Skeletal muscle tissue (tissue), 3 donors: ENCODE measurements at regions not wholly inside any gene's neighbourhood (a gene's known extent, or its start where the extent isn't known, plus 50 kb on each side); places are given as distances from the start of the nearest gene placed in this dataset.

Experiments
- H3K27ac ChIP-seq: one replicate; pipeline ENCODE4 v1.7.0; 2013; ENCODE audit warnings: mild to moderate bottlenecking, low read depth, low read length, inconsistent platforms
- H3K27me3 ChIP-seq, 3 donors: one replicate each; pipeline ENCODE4 v1.7.0; 2013; ENCODE audit warnings: low read length in 3 of 3; ENCODE audit not compliant: control insufficient read depth in 3 of 3, insufficient read depth in 3 of 3
- H3K36me3 ChIP-seq, 3 donors: one replicate each; pipeline ENCODE4 v1.7.0; 2013; ENCODE audit warnings: low read length in 3 of 3; ENCODE audit not compliant: control insufficient read depth in 3 of 3, insufficient read depth in 3 of 3
- H3K4me1 ChIP-seq, 3 donors: one replicate each; pipeline ENCODE4 v1.7.0; 2013; ENCODE audit warnings: low read length in 3 of 3, mild to moderate bottlenecking in 3 of 3; ENCODE audit not compliant: control insufficient read depth in 3 of 3, insufficient read depth in 3 of 3
- H3K4me3 ChIP-seq, 3 donors: one replicate each; pipeline ENCODE4 v1.7.0; 2013; ENCODE audit warnings: low read length in 3 of 3
- H3K9ac ChIP-seq, 3 donors: one replicate each; pipeline ENCODE4 v1.7.0; 2013; ENCODE audit warnings: low read length in 3 of 3, mild to moderate bottlenecking in 3 of 3, moderate library complexity in 2 of 3, low read depth in 1 of 3
- H3K9me3 ChIP-seq, 3 donors: one replicate each; pipeline ENCODE4 v1.7.0; 2013; ENCODE audit warnings: low read length in 3 of 3; ENCODE audit not compliant: control insufficient read depth in 3 of 3
- donor health status: Osteomylitis.

- peaks cover 0 to 3% (median 0%) of the 10 kb centered on the region in 3 donors for H3K36me3 ChIP-seq
- no peak overlapping the region for H3K27ac ChIP-seq
Measured at GRCh38 chr1:56336982-56337381, 242.4 kb downstream of the PLPP3 start.

GRCh38 chr1:56335394-56335793, 244.0 kb downstream of the PLPP3 start:
- H3K4me1 ChIP-seq = peaks cover 12 to 14% (median 13%) of the 10 kb centered on the region in 3 donors
- H3K36me3 ChIP-seq = peaks cover 0 to 1% (median 0%) of the 10 kb centered on the region in 3 donors
- H3K9ac ChIP-seq = no peak overlapping the region
- no peak overlapping the region for H3K27ac ChIP-seq
- no peaks in the 10 kb centered on the region for H3K27me3 ChIP-seq
- no peaks in the 10 kb centered on the region for H3K9me3 ChIP-seq
- no peak overlapping the region for H3K4me3 ChIP-seq

More at GRCh38 chr1:56336982-56337381, 242.4 kb downstream of the PLPP3 start:
- H3K4me3 ChIP-seq = no peak overlapping the region
- no peaks in the 10 kb centered on the region for H3K27me3 ChIP-seq
- no peaks in the 10 kb centered on the region for H3K9me3 ChIP-seq
- H3K4me1 ChIP-seq = peaks cover 16 to 18% (median 17%) of the 10 kb centered on the region in 3 donors
- no peak overlapping the region for H3K9ac ChIP-seq

- no peak overlapping the region for H3K27ac ChIP-seq
- no peaks in the 10 kb centered on the region for H3K36me3 ChIP-seq
- H3K27me3 ChIP-seq = no peaks in the 10 kb centered on the region
- H3K9me3 ChIP-seq = no peaks in the 10 kb centered on the region
- H3K4me3 ChIP-seq = no peak overlapping the region
- H3K9ac ChIP-seq = no peak overlapping the region
- peaks cover 7 to 8% (median 8%) of the 10 kb centered on the region in 3 donors for H3K4me1 ChIP-seq
Measured at GRCh38 chr1:56334047-56334446, 245.3 kb downstream of the PLPP3 start.

DNA sequence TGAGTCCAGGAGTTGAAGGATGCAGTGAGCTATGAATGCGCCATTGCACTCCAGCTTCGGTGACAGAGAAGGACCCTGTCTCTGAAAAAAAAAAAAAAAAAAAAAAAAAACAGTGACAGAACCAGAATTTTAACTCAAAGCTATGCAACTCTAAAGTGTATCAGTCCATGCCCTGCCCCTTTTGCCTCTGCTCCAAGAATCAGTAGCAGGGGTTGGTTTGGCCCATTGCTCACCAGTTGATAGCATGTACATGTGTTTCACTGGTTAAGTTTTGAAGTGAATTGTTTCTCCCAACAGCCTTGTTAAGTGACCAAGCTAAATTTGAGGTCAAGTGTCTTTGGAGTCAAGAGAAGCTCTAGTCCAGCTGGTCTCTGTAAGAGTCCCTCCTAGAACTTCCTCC, 245.9 kb downstream of the PLPP3 start:
- Histone ChIP-seq H3K4me3 (no peak overlapping the region), H3K36me3 (no peaks in the 10 kb centered on the region), H3K9me3 (no peaks in the 10 kb centered on the region), H3K4me1 (peaks cover 7 to 8% (median 8%) of the 10 kb centered on the region in 3 donors), H3K9ac (no peak overlapping the region), H3K27me3 (no peaks in the 10 kb centered on the region), H3K27ac (no peak overlapping the region)

- peaks cover 0 to 4% (median 0%) of the 10 kb centered on the region in 3 donors for H3K36me3 ChIP-seq
- no peaks in the 10 kb centered on the region for H3K27me3 ChIP-seq
- no peak overlapping the region for H3K4me3 ChIP-seq
- no peak overlapping the region for H3K9ac ChIP-seq
- peaks cover 7 to 8% (median 8%) of the 10 kb centered on the region in 3 donors for H3K4me1 ChIP-seq
- H3K27ac ChIP-seq = no peak overlapping the region
- H3K9me3 ChIP-seq = no peaks in the 10 kb centered on the region
Measured at GRCh38 chr1:56331892-56332567, 247.3 kb downstream of the PLPP3 start.

- Histone ChIP-seq H3K9ac (no peak overlapping the region), H3K4me3 (no peak overlapping the region), H3K9me3 (no peaks in the 10 kb centered on the region), H3K36me3 (peaks cover 0 to 4% (median 0%) of the 10 kb centered on the region in 3 donors), H3K27ac (no peak overlapping the region), H3K27me3 (no peaks in the 10 kb centered on the region), H3K4me1 (peaks cover 7 to 8% (median 8%) of the 10 kb centered on the region in 3 donors)
Measured at GRCh38 chr1:56331207-56331891, 248.0 kb downstream of the PLPP3 start.

- H3K9me3 ChIP-seq = no peaks in the 10 kb centered on the region
- H3K9ac ChIP-seq = no peak overlapping the region
- no peaks in the 10 kb centered on the region for H3K27me3 ChIP-seq
- H3K4me3 ChIP-seq = no peak overlapping the region
- peaks cover 4 to 8% (median 7%) of the 10 kb centered on the region in 3 donors for H3K4me1 ChIP-seq
- no peak overlapping the region for H3K27ac ChIP-seq
- peaks cover 0 to 4% (median 0%) of the 10 kb centered on the region in 3 donors for H3K36me3 ChIP-seq
Measured at GRCh38 chr1:56330391-56331026, 248.9 kb downstream of the PLPP3 start.

DNA sequence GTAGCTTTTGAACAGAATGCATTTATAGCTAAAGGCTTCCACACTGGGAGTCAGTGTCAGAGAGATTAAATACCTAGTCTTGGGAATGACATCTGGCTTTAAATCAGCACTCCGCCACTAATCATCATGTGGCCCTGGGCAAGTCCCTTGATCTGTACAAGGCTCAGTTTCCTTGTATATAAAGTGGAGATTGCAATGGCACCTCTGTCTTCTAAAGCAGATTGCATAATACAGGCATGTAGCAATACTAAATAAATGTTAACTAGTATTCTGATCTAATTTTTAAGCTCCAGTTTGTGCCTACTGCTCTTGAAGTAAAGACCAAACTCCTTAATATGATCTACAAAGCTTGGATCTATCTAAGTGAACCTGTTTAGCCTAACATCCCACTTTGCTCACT, 249.4 kb downstream of the PLPP3 start:
- no peak overlapping the region for H3K9ac ChIP-seq
- no peak overlapping the region for H3K4me3 ChIP-seq
- peaks cover 3 to 6% (median 4%) of the 10 kb centered on the region in 3 donors for H3K4me1 ChIP-seq
- no peak overlapping the region for H3K27ac ChIP-seq
- no peaks in the 10 kb centered on the region for H3K27me3 ChIP-seq
- no peaks in the 10 kb centered on the region for H3K9me3 ChIP-seq
- peaks cover 0 to 4% (median 0%) of the 10 kb centered on the region in 3 donors for H3K36me3 ChIP-seq

DNA sequence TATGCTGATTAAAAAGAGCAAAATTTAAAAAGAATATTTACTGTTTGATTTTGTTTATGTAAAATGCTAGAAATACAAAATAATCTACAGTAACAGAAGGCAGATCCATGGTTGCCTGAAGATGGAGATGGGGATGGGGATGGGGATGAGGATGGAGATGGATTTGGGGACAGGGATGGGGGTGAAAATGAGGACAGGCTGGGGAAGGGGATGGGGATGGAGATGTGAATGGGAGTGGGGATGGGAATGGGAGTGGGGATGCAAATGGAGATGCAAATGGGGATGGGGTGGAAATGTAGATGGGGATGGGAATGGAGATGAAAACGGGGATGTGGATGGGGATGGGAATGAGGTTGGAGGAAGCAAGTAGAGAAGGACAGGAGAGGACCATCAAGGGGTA, 252.2 kb downstream of the PLPP3 start:
- Histone ChIP-seq H3K4me1 (peaks cover 2 to 10% (median 5%) of the 10 kb centered on the region in 3 donors), H3K9me3 (no peaks in the 10 kb centered on the region), H3K27me3 (no peaks in the 10 kb centered on the region), H3K4me3 (no peak overlapping the region), H3K27ac (no peak overlapping the region), H3K36me3 (peaks cover 0 to 4% (median 0%) of the 10 kb centered on the region in 3 donors), H3K9ac (no peak overlapping the region)

DNA sequence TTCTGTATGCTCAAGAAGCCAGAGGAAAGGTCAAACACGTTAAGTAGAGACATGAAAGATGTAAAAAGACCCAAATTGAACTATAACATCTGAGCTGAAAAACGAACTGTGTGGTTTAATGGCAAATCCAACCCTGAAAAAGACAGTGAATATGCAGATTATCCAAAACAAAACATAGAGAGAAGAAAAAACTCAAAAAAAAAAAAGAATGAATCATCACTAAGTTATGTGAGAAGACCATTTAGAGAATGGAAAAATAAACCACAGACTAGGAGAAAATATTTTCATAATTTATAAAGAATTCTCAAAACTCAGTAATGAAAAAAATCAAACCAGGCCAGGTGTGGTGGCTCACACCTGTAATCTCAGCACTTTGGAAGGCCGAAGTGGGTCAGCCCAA, 253.3 kb downstream of the PLPP3 start:
- Histone ChIP-seq H3K27ac (no peak overlapping the region), H3K36me3 (peaks cover 0 to 4% (median 0%) of the 10 kb centered on the region in 3 donors), H3K4me1 (peaks cover 3 to 11% (median 4%) of the 10 kb centered on the region in 3 donors), H3K27me3 (no peaks in the 10 kb centered on the region), H3K9me3 (no peaks in the 10 kb centered on the region), H3K9ac (no peak overlapping the region), H3K4me3 (no peak overlapping the region)
